Endothelial cell of umbilical vein (primary cell): ENCODE measurements at regions not wholly inside any gene's neighbourhood (a gene's known extent, or its start where the extent isn't known, plus 50 kb on each side); places are given as distances from the start of the nearest gene placed in this dataset.

Source experiments
- BruUV-seq: library from RNA; stranded (reverse); fragments of 400-500 nt; replicated peaks from 2 replicates; lab custom pipeline; 2021; lab: Mats Ljungman, UMichigan
- CTCF ChIA-PET: fragments of 300-600, 350-600 bp; sonication (Branson Sonifier 250); formaldehyde crosslinking; loops from one replicate; lab custom pipeline; 2021; ENCODE audit warnings: antibody characterized with exemption, inconsistent platforms; lab: Charles Lee
- POLR2A ChIA-PET: fragments of 300-600, 350-600 bp; sonication (Branson Sonifier 250); formaldehyde crosslinking; loops from one replicate; lab custom pipeline; 2021; ENCODE audit warnings: antibody characterized with exemption, inconsistent platforms; lab: Charles Lee
- DNase-seq: peaks from one replicate; pipeline ENCODE4 v3.0.0-alpha.2; 2011; ENCODE audit warnings: low read depth, low spot score
- FAIRE-seq: peaks from 2 replicates; lab custom pipeline; 2011; peaks lifted over from hg19 to GRCh38; lab: Jason Lieb, UNC
- H2AFZ ChIP-seq: 2 replicates; pipeline ENCODE4 v1.6.0; 2012; ENCODE audit warnings: low read depth, low read length, control low read depth, inconsistent platforms
- H3K27ac ChIP-seq: 2 replicates; pipeline ENCODE4 v1.5.1; 2011; ENCODE audit warnings: low read depth, mild to moderate bottlenecking, control low read depth, low read length, moderate library complexity; ENCODE audit not compliant: insufficient read depth
- H3K27me3 ChIP-seq, 2 experiments: 2 replicates each; pipeline versions ENCODE4 v1.6.0 to v1.6.1; 2011; ENCODE audit warnings: low read length in 2 of 2, mixed read lengths in 1 of 2; ENCODE audit not compliant: control insufficient read depth in 2 of 2, insufficient read depth in 2 of 2
- H3K36me3 ChIP-seq, 2 experiments: 2 replicates in 1 of 2; 3 replicates in 1 of 2; pipeline ENCODE4 v1.5.1; 2011; ENCODE audit warnings: low read length in 2 of 2, mild to moderate bottlenecking in 1 of 2, moderate library complexity in 1 of 2; ENCODE audit not compliant: control insufficient read depth in 2 of 2, insufficient read depth in 2 of 2; ENCODE audit errors: extremely low read depth in 1 of 2
- H3K4me1 ChIP-seq: 3 replicates; pipeline ENCODE4 v1.5.1; 2011; ENCODE audit warnings: mild to moderate bottlenecking, low read length; ENCODE audit not compliant: control insufficient read depth, insufficient read depth; ENCODE audit errors: extremely low read depth
- H3K4me2 ChIP-seq: 2 replicates; pipeline ENCODE4 v1.6.1; 2011; ENCODE audit warnings: low read length, control low read depth, mixed read lengths; ENCODE audit not compliant: insufficient read depth
- H3K4me3 ChIP-seq, 3 experiments: fragments of 200-600 bp in 1 of 3; sonication (generic), shearing (Covaris generic) in 1 of 3; replicated peaks in 1 of 3; 2 replicates each; pipeline ENCODE4 v1.5.1; 2011 to 2016; ENCODE audit warnings: control low read depth in 3 of 3, low read length in 3 of 3, mild to moderate bottlenecking in 2 of 3, inconsistent platforms in 1 of 3, low read depth in 1 of 3, moderate library complexity in 1 of 3; ENCODE audit not compliant: insufficient read depth in 1 of 3
- H3K79me2 ChIP-seq: 2 replicates; pipeline ENCODE4 v1.6.0; 2012; ENCODE audit warnings: low read length, inconsistent platforms; ENCODE audit not compliant: control insufficient read depth, insufficient read depth
- H3K9ac ChIP-seq: replicated peaks from 2 replicates; pipeline ENCODE3; 2011; ENCODE audit warnings: low read length, control low read depth; ENCODE audit not compliant: insufficient read depth; ENCODE audit errors: extremely low read depth
- H3K9me1 ChIP-seq: replicated peaks from 3 replicates; pipeline ENCODE4 v1.6.0; 2011; ENCODE audit warnings: mild to moderate bottlenecking, low read length; ENCODE audit not compliant: control insufficient read depth, insufficient read depth; ENCODE audit errors: extremely low read depth
- H3K9me3 ChIP-seq: replicated peaks from 2 replicates; pipeline ENCODE4 v1.5.1; 2012; ENCODE audit warnings: low read length, inconsistent platforms; ENCODE audit not compliant: control insufficient read depth, insufficient read depth
- H4K20me1 ChIP-seq: replicated peaks from 2 replicates; pipeline ENCODE3; 2011; ENCODE audit warnings: mild to moderate bottlenecking, low read length; ENCODE audit not compliant: control insufficient read depth, insufficient read depth; ENCODE audit errors: extremely low read depth
- CTCF ChIP-seq, 2 donors: IDR thresholded peaks; 1 replicate in 1 of 2; 2 replicates in 1 of 2; pipeline ENCODE4 v1.5.1; 2011; ENCODE audit warnings: low read length in 2 of 2, mild to moderate bottlenecking in 2 of 2, moderate library complexity in 2 of 2, control low read depth in 1 of 2, inconsistent platforms in 1 of 2, low read depth in 1 of 2; ENCODE audit not compliant: insufficient read depth in 1 of 2; ENCODE audit errors: extremely low read depth in 1 of 2
- EZH2 ChIP-seq: IDR thresholded peaks from 2 replicates; pipeline ENCODE4 v1.6.1; 2012; ENCODE audit warnings: borderline replicate concordance, low read depth, mild to moderate bottlenecking, moderate library complexity, low read length, inconsistent platforms; ENCODE audit not compliant: severe bottlenecking
- FOS ChIP-seq: IDR thresholded peaks from 2 replicates; pipeline ENCODE4 v1.6.1; 2011; ENCODE audit warnings: mild to moderate bottlenecking, low read length, moderate library complexity, borderline replicate concordance; ENCODE audit not compliant: insufficient read depth
- GATA2 ChIP-seq: IDR thresholded peaks from 2 replicates; pipeline ENCODE4 v1.7.0; 2011; ENCODE audit warnings: low read depth, mild to moderate bottlenecking, moderate library complexity, mixed read lengths, low read length; ENCODE audit not compliant: insufficient read length, insufficient read depth
- JUN ChIP-seq: IDR thresholded peaks from 2 replicates; pipeline ENCODE4 v1.6.1; 2011; ENCODE audit warnings: borderline replicate concordance, low read depth; ENCODE audit not compliant: insufficient read length, insufficient read depth
- MAX ChIP-seq: IDR thresholded peaks from 2 replicates; pipeline ENCODE4 v1.6.1; 2011; ENCODE audit not compliant: insufficient read depth, insufficient read length
- MYC ChIP-seq: IDR thresholded peaks from one replicate; pipeline ENCODE4 v1.6.1; 2011; ENCODE audit warnings: mild to moderate bottlenecking, low read depth, low read length
- POLR2A ChIP-seq: IDR thresholded peaks from 2 replicates; pipeline ENCODE4 v1.6.1; 2012; ENCODE audit warnings: low read depth, mild to moderate bottlenecking, control low read depth, low read length
- POLR2AphosphoS5 ChIP-seq: IDR thresholded peaks from 2 replicates; pipeline ENCODE4 v1.6.1; 2012; ENCODE audit warnings: low read depth, mild to moderate bottlenecking, control low read depth, low read length, moderate library complexity; ENCODE audit not compliant: insufficient read depth
- dilution Hi-C: fragments of 300-500 bp; cut with MboI; formaldehyde crosslinking; loops from one replicate; pipeline ENCODE4 v1.15.0; 2019; ENCODE audit warnings: low sequenced_read_pairs; ENCODE audit not compliant: extremely low pct_ligation_motif_present
- intact Hi-C: fragments of 100-400 bp; cut with micrococcal nuclease; formaldehyde crosslinking; loops from one replicate; pipeline ENCODE4 v1.10.0; 2022

- no peaks in the 10 kb centered on the region for H3K36me3 ChIP-seq
- H3K27ac ChIP-seq, result no peak overlapping the region
- H3K9me1 ChIP-seq, result no peaks in the 10 kb centered on the region
- H3K4me2 ChIP-seq, result no peak overlapping the region
- ChIA-PET POLR2A (no interaction called here), CTCF (no interaction called here)
- H3K79me2 ChIP-seq, result no peaks in the 10 kb centered on the region
- DNase-seq (no peak), FAIRE-seq (no peak)
- no peak overlapping the region for H2AFZ ChIP-seq
- H3K9me3 ChIP-seq, result no peaks in the 10 kb centered on the region
- no peaks in the 10 kb centered on the region for H3K4me1 ChIP-seq
- dilution Hi-C loops (no loop called here), intact Hi-C loops (no loop called here)
- H4K20me1 ChIP-seq, result no peaks in the 10 kb centered on the region
- H3K4me3 ChIP-seq, result no peak overlapping the region
- no peaks in the 10 kb centered on the region for H3K27me3 ChIP-seq
- no peak overlapping the region for H3K9ac ChIP-seq
- BruUV-seq, result no TSS peak
- TF ChIP-seq EZH2, result no peak
- no peak for TF ChIP-seq FOS
- no peak for TF ChIP-seq CTCF (IDR thresholded peaks at IDR 0.05; ENCODE audit: extremely low read depth in 1 of 2, insufficient read depth in 1 of 2, low read depth in 1 of 2, low read length in 2 of 2)
- TF ChIP-seq MYC, result no peak
- TF ChIP-seq JUN, result no peak
- TF ChIP-seq POLR2AphosphoS5, result no peak
- no peak for TF ChIP-seq MAX
- no peak for TF ChIP-seq POLR2A
- no peak for TF ChIP-seq GATA2
These were observed 78.1 kb downstream of the MRPL46 start for GRCh38 chr15:88389120-88389519.
